Cerebellar nuclear complex (tissue), 1 donor: ENCODE measurements at regions not wholly inside any gene's neighbourhood (a gene's known extent, or its start where the extent isn't known, plus 50 kb on each side); places are given as distances from the start of the nearest gene placed in this dataset.

ENCODE experiments used
- DNase-seq, 2 experiments: peaks; one replicate each; lab custom pipeline; 2025; lab: John Stamatoyannopoulos, UW

DNA sequence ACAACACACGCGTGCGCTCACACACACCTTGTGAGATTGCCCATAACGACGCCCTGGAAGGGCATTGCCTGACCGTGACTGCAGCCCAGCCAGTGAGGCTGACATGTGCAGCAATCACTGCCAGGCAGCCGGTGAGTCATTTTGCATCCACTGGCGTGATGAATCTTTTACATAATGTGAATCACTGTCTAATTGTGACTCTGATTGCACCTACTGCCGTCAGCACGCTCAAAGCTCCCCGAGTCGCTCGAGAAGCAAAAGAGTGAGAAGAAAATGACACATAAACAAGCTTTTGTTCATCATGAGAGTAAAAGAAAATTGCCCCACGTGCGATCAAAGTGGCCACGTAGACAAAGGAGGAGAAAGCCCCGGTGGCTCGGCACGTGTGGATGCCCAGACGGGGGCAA, 117.4 kb upstream of the PFKP start:
- DNase-seq = no peak

GRCh38 chr10:2949221-2949947, 118.0 kb upstream of the PFKP start:
- no peak for DNase-seq

DNA sequence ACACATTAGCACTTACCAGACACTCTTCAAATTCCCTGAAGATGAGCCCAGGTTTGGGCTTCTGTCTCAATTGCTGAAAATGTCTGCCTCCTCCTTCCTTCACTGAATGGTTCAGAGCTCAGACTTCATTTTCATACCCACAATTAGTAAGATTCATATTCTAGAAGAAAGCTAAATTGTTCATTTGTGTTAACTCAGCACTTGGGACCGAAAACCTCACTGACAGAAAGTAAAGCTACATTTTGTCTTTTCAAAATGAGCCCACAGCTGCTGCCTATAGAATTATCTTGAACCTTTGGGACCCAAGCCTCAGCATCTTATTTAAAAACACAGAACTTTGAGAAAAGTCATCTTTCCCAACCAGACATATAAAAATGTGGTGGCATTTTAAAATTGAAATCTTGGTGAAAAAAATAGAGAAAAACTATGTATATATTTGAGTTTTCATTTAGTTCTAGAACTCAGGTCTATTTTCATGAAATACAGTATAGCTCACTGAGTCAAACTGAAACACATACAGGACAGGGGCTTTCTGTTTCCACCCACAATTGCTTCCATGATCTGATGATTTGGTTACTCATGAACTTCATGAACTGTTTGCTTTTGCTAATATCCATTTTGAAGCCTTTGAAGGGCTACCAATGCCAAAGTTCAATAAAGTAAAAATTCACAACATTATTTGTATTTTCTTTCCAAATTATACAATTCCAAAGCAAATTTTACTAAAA, 119.1 kb upstream of the PFKP start:
- no peak for DNase-seq

GRCh38 chr10:2944788-2945187, 122.6 kb upstream of the PFKP start:
- no peak for DNase-seq

DNA sequence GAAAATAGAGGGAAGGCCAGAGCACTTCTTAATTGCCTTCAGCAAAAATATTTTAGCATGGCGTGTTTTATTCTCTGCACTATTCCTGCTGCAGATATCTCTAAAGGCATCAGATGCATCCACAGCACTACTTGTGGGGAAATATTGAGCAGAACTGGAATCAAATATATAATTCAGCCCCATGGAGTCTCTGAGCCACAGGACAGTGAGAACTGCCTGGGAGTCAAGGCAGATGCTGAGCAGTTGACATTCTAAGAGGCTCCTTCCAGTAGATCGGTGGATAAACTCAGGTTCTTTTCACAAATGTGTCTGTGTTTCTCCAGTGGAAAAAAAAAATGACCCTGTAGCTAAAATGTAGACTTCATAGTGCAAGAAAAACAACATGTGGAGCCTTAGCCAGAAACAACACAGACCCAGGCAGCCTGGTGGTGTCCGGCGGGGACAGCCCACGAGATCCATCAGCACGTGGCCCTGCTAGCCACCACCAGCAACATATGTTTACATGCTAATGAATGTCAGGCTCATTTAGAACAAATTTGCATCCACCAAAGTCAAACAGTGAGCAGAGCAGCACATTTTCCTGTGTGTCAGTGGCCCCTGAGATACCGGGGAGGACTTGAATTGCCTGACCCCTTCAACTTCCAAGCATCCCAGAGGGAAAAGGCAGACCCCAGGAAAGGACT, 123.3 kb upstream of the PFKP start:
- DNase-seq = no peak

- no peak for DNase-seq
Observed at GRCh38 chr10:2942938-2943337, 124.4 kb upstream of the PFKP start.

GRCh38 chr10:2938869-2939268, 128.5 kb upstream of the PFKP start:
- DNase-seq = no peak

DNA sequence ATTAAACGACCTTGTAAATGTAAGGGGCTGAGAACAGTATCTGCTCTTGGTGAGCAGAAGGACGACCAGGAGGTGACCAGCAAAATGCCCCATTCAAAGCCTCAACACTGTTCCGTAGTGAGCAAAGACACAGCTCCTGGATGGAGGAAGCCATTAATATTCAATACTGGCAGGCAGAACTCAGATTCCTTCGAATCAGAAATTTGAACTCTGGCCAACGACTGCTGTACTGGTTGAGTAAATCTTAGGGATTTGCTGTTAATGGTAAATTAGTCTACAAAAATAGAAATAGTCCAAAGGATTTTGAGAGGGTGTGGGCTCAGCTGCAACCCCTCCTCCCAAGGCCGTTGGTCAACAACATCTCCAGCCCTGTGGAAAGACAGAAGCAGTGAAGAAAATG, 130.5 kb upstream of the PFKP start:
- DNase-seq = no peak

DNA sequence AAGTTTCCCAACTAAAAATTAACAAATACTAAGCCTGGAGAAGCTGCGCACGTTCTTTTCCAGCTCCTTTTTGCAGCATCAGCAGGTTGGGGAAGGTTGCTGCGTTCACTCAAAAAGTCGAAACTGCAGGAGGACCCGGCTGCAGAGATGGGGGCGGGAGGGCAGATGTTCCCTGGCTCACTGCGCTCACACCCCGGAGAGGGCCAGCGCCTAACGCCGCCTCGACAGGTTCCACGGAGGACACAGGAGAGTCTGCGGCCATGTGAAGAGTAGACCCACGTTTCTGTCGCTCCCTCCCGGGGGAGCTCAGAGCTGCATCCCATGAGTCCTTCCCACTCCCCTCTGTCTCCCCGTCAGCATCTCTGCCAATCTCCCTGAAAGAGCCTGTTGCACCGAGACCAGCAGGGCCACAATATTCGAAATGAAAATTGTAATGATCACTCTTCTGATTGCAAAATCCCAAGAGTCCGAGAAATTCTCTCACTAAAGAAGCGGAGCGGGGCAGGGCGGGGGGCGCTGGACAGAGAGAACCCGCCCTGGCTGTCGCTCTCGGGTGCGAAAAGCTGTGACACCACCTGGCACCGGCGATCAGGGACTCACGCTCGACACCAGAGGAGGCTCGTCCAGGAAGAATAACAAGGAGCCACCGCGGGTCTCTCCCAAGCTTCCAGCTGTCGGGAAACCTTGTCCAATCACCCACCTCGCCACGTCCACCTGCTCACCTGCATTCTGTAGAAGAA, 131.5 kb upstream of the PFKP start:
- no peak for DNase-seq

DNA sequence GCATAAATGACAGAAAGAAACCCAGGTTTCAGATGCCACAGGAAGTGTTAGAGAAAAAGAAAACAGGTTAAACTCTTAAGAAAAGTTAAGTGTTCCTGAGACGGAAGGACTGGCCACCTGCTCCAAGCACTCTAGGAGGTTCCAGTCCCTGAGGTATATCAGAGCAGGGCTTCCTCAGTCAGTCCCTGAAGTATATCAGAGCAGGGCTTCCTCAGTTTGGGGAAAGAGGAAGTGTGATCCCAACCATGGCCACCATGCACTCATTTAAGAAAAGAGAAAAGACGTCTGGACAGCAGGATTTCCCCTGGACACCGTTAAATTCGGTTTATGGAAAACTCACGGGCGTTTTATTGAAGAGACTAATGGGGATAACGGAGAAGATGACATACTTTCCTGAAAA, 133.4 kb upstream of the PFKP start:
- DNase-seq = no peak

- no peak for DNase-seq
Observed at GRCh38 chr10:2933519-2933918, 133.8 kb upstream of the PFKP start.

DNA sequence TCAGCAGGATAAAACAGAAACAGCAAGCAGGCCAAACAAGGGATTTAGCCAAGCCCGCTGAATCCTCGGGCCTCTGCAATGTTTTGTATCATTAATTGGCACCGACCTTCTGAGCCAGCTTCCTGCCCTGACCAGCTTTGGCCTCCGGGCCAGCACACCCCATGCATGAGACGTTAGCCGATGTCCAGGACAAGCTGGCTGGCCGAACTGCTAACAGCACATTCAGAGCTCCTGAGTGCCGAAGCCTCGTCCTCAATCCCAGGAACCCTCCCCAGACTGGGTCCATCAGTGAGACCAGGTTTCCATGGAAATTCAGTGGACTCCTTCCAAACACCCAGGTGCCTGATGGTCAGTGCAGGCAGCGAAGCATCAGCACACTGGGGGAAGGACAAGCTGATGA, 134.3 kb upstream of the PFKP start:
- peak; percentile 82 to 90 for DNase-seq

GRCh38 chr10:2929480-2930258, 137.7 kb upstream of the PFKP start:
- DNase-seq = no peak

DNA sequence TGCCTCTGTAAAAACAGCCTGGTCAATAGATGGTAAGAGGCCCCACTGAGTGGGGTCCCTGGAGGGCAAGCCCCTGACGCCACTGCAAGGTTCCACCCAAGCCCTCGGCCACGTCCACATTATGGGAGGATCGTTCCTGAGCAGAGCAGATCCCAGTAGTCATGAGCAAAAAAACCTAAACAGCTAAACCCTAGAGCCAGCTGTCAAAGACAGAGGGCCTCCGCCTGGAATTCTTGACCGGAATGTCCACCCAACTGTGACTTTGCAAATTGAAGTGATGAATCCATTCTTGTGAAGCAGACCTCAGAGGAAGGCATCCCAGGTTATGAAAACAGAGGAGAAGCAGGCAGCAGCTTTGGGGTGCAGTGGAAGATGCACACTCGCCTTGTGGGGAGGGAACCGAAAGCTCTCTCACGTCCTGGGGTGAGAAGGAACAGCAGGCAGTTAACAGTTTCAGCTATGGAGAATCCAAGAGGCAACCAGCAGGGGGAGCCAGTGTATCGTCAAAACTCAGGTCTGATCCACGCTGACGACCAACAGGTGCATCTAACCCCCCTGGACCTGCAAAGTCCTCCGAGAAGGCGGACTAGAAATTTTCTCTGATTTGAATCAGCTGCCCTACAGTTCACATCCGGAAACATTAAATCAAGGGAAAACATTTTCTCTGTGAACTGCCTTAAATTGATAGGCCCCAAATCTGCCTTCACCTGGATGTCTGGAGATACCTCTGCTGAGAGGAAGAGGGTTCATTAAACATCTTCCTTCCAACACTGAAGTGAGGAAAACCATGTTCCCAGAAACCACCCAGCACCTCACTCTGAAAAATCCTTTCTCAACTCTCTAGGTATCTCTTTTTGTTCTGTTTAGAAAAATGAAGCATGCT, 139.1 kb upstream of the PFKP start:
- peak; percentile 1 to 6 for DNase-seq

GRCh38 chr10:2926918-2927660, 140.3 kb upstream of the PFKP start:
- no peak for DNase-seq

DNA sequence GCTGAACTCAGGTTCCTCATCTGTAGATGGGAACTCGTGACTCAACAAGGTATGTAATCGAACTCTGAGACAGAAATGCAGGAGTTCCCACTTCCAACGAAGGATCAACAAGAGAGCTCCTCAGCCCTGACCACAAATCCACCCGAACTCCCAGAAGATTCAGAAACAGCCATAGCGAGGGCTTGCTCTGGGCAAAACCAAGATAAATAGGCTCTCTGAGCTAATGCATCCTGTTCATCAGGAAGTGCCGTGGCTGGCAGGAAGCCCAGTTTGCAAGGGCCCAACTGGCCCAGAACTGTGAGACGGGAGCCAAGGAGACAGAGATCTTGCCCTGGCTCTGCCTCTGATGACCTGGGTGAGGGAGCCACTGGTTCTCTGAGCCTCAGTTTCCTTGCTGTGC, 141.7 kb upstream of the PFKP start:
- no peak for DNase-seq

- no peak for DNase-seq
Observed at GRCh38 chr10:2924431-2924830, 142.9 kb upstream of the PFKP start.

GRCh38 chr10:2921956-2922680, 145.2 kb upstream of the PFKP start:
- no peak for DNase-seq

DNA sequence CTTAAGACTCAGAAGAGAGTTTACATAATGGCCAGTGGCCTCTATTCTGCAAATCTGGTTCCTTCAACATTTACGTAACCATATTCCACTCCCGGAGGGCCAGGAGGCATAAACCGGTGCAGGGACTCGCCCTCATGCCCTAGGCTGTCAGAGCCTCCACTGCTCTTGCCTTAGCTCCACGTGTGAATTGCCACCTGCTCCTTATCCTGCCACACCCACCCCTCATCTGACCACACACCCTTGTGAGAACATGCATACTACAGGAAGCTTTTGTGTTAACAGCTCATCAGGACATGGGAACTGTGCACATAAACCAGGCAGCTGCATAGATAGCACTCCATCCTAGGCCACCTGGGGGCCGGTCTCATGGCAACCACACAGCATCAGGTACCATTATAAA, 146.7 kb upstream of the PFKP start:
- DNase-seq = no peak
